ENCODE measurements at regions not wholly inside any gene's neighbourhood (a gene's known extent, or its start where the extent isn't known, plus 50 kb on each side); places are given as distances from the start of the nearest gene placed in this dataset.

GRCh38 chr17:77308861-77309726, 168.3 kb downstream of the SEC14L1 start:
- no peak for DNase-seq

- no peak for DNase-seq
Measured at GRCh38 chr17:77310336-77310735, 169.6 kb downstream of the SEC14L1 start.

- no peak for DNase-seq
Measured at GRCh38 chr17:77311371-77311981, 170.7 kb downstream of the SEC14L1 start.

DNA sequence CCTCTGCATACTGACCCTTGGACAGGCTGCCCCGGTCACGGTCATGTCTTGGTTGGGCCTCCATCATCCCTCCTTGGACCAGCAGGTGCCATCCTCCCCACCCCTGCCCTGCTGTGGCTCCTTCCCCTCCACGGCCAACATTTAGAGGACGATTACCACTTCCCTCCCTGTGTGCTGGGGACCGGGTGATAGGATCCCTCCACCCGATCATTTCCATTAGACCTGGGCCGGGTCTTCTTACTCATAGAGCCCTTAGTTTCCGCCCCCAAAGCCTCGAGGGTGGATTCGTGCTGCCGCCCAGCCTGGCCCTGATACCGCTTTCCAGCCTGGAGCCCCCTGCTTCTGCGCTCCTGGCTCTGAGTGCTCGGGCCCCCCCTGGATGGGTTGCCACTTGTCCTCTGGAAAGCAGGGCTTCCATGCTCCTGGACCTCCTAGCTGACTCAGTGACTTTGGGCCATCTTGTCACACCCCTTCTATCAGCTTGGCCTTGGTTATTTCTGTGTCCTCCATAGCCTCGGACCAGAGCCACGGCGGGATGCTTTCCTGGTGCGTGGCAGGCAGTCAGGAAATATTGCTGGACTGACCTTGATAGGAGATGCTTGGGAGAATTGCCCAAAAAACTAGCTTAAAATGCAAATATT, 171.4 kb downstream of the SEC14L1 start:
- no peak for DNase-seq

GRCh38 chr17:77312786-77313599, 172.2 kb downstream of the SEC14L1 start:
- DNase-seq: no peak

DNA sequence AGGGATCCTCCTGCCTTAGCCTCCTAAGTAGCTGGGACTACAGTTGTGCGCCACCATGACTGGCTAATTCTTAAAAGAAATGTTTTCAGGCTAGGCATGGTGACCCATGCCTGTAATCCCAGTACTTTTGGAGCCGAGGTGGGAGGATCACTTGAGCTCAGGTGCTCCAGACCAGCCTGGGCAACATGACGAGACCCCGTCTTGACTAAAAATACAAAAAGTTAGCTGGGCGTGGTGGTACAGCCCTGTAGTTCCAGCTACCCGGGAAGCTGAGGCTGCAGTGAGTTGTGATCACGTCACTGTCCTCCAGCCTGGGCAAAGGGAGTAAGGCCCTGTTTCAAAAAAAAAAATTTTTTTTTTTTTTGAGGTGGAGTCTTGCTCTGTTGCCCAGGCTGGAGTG, 173.1 kb downstream of the SEC14L1 start:
- DNase-seq: no peak

- DNase-seq: no peak
Measured at GRCh38 chr17:77314601-77315000, 173.8 kb downstream of the SEC14L1 start.

DNA sequence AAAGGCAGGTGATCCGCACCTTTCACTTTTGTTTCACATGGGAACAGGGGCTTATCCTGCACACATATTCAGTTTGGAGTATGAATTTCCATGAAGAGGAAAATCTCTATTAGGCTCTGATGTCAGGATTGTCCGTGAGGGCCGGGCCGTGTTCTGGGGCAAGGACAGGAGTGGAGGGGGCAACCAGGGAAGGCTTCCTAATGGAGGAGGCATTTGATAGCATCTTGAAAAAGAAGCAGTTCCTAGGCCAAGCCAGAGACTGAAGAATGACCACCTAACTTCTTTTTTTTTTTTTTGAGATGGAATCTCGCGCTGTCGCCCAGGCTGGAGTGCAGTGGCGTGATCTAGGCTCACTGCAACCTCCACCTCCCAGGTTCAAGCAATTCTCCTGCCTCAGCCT, 174.2 kb downstream of the SEC14L1 start:
- no peak for DNase-seq

- DNase-seq: no peak
Measured at GRCh38 chr17:77315551-77316190, 174.9 kb downstream of the SEC14L1 start.

DNA sequence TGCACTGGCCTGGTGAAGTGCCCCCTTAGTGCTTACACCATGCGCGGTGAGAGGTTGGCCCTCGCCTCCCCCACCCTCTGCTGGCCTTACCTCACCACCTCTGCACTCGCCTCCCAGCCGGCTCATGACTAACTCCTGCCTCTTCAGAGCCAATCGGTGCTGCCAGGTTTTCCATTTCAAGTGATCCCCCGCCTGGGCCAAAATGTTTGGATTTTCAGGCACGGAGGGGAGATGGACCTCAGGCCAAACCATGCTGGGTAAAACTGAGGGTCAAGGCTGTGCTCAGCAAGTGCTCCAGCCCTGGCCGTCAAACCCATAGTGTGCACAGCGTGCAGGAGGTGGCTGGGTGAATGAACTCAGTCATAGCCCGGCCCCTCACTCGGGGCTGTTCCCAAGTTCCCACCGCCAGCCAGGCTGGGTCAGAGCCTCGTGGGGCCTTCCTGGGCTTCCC, 175.4 kb downstream of the SEC14L1 start:
- DNase-seq: no peak

GRCh38 chr17:77316651-77317050, 175.9 kb downstream of the SEC14L1 start:
- no peak for DNase-seq

DNA sequence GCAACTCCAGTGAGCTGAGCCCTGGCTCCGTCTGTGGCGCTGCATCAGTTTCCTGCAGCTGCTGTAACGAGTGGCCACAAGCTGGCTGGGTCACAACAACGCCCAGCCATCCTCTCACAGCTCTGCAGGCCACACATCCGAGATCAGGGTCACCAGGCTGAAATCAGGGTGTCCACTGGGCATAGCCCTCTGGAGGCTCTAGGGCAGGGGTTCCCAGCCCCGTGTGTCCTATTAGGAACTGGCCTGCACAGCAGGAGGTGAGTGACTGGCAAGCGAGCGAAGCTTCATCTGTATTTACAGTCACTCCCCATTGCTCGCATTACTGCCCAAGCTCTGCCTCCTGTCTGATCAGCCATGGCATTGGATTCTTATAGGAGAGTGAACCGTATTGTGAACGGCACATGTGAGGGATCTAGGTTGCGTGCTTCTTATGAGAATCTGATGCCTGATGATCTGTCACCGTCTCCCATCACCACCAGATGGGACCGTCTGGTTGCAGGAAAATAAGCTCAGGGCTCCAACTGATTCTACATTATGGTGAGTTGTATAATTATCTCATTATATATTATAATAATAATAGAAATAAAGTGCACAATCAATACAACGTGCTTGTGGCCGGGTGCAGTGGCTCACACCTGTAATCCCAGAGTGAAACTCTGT, 176.5 kb downstream of the SEC14L1 start:
- DNase-seq: no peak

- no peak for DNase-seq
Measured at GRCh38 chr17:77318021-77318420, 177.3 kb downstream of the SEC14L1 start.

DNA sequence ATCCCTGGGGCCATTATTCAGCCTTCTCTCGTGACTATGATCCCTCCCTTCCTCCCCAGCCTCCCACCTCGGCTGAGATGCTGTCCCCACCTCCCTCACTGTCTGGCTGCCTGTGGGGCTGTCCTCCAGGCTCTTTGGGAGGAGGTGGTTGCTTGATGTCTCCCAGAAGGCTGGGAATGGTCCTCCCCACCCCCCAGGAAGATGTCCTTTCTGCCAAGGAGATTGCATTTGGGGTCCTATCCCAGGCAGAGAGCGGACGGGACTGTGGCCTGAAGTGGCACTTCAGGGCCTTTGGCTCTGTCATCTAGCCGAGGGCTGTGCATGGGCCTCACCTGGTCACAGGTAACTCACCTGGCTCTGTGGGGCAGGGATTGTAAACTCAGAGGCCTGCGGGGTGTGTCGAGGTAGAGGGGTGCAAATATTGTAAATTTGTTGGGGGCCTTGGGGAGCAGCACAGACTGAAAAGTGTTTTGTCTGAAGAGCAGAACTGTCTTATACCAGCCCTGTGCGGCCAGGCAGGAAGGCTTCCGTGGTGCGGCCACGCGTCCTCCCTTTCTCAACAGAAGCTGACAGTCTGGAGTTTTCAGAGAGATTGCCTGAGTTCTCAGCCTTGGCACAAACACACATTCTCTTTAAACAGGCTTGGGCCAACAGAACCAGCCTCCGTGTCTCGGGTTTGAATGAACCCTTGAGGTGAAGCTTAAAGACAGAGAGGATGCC, 177.9 kb downstream of the SEC14L1 start:
- peak; percentile 21 for DNase-seq

GRCh38 chr17:77319211-77320043, 178.7 kb downstream of the SEC14L1 start:
- DNase-seq: peak; percentile 88

DNA sequence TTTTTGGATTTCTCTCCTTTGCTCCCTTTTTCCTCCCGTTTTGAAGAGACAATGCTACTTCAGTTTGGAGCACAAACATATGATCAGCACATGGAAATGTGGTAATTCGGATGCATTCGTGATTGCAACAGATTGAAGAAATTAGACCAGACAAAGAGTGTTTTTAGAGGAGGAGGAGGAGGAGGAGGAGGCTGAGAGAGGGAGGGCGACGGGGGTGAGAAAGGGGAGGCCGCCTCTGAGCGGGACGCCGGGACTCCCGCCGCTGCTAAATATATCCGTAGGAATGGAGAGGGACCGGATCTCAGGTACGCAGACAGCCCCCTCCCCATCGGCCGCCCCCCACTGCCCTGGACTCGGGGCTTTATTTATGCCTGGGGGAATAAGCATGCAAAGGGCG, 179.3 kb downstream of the SEC14L1 start:
- DNase-seq: peak; percentile 40

DNA sequence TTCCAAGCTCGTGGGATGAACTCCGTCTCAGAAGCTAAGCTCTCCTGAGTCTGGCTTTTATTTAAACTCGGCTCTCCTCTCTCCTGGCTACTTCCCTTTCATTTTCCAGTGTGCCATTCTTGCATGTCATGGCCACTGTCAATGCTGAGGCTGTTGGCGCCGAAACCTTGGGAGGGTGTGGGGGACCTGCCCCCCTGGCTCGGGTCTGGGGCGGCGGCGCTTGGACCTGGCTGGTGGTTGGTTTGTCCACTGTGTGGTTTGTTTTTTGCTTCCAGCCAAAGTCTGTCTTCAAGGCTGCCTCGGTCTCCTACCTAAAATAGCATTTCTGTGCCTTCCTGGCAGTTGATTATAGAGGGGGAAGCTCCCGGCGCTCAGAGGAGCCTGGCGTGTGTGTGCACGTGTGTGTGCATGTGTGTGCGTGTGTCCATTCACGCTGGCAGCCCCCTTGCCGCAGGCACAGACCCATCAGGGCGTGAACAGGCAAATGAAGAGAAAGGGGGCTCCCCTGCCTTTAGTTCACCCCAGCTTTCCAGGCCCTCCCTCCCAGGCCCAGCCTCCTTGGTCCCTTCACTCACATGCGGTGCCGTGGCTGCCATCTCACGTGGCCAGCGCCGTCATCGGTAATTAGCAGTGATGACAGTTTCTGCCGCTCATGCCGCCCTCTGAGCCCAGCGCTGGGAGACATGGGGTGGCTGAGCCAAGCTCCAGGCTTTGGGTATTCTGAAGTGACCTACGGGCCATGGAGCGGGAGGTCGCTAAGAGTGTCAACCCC, 179.9 kb downstream of the SEC14L1 start:
- DNase-seq: peak; percentile 83

DNA sequence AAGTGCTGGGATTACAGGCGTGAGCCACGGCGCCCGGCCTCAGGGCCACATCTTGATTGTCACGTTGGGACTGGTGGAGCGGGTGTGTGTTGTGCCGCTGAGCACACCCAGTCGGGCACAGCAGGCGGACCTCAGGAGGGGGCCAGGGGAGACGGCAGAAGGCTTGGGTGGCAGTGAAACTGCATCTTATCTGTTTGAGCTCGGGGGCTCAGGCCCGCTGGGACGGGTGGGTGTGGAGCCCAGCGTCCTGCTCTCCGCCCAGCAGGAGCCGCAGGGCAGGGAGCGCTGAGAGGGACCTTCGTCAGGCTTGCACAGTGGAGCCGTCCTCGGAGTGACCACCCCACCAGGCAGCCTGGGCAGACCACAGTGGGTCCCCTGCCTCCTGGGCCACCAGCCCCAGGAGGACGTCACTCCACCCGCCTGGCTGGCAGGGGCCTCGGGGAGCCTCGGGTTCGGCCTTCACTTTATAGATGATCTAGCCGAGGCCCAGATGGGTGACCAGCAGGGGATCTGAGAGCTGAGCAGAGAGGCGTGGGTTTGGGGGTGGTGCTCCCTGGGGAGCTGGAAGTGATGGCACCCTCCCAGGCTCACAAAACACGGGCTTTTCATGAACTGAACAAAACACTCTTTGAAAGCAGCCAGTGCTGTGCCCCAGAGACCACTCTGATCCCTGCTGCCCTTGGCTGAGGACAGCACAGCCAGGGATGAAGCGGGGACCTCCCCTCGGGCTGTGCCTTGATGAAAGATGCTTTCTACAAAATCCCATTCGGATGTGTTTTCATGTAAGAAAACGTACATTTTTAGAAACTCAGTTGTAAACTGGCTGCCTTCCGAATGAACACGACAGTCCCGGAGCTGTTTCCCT, 181.1 kb downstream of the SEC14L1 start:
- DNase-seq: peak; percentile 35

All from RPMI8226 (cell line).